ENCODE measurements at regions not wholly inside any gene's neighbourhood (a gene's known extent, or its start where the extent isn't known, plus 50 kb on each side); places are given as distances from the start of the nearest gene placed in this dataset.
"Not testable (repeated sequence)": the region's sequence is repeated elsewhere in the genome, so short reads cannot be mapped to it uniquely, and the experiment has no call there.

DNA sequence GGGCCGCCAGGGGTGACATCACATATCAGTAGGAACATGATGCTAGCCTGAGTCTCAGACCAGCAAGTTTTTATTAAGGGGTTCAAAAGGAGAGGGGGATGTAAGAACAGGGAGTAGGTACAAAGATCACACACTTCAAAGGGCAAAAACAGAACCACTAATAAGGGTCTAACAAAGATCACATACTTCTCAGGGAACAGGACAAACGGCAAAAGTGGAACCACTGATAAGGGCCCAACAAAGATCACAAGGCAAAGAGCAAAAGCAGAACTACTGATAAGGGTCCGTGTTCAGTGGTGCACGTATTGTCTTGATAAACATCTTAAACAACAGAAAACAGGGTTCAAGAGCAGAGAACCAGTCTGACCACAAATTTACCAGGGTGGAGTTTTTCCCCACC lies 107.0 kb downstream of the CCNG2 start:
- TF ChIP-seq, protein P1, sequence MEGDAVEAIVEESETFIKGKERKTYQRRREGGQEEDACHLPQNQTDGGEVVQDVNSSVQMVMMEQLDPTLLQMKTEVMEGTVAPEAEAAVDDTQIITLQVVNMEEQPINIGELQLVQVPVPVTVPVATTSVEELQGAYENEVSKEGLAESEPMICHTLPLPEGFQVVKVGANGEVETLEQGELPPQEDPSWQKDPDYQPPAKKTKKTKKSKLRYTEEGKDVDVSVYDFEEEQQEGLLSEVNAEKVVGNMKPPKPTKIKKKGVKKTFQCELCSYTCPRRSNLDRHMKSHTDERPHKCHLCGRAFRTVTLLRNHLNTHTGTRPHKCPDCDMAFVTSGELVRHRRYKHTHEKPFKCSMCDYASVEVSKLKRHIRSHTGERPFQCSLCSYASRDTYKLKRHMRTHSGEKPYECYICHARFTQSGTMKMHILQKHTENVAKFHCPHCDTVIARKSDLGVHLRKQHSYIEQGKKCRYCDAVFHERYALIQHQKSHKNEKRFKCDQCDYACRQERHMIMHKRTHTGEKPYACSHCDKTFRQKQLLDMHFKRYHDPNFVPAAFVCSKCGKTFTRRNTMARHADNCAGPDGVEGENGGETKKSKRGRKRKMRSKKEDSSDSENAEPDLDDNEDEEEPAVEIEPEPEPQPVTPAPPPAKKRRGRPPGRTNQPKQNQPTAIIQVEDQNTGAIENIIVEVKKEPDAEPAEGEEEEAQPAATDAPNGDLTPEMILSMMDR (conservative IDR thresholded peaks at IDR 0.05; ENCODE audit: low read depth in 2 of 2) = not testable (repeated sequence)
- TF ChIP-seq POLR2AphosphoS5 (IDR thresholded peaks at IDR 0.05; ENCODE audit: low read depth); EZH2 (IDR thresholded peaks at IDR 0.05; ENCODE audit: low read depth, unreplicated experiment); REST (IDR thresholded peaks at IDR 0.05; ENCODE audit: unreplicated experiment); EZH2phosphoT487 (IDR thresholded peaks at IDR 0.05; ENCODE audit: unreplicated experiment); CREB1 (CRISPR knock-in tag; IDR thresholded peaks at IDR 0.05; ENCODE audit: low read depth); ETS1 (IDR thresholded peaks at IDR 0.05); NANOG (IDR thresholded peaks at IDR 0.05; ENCODE audit: borderline replicate concordance); ZNF114 (CRISPR knock-in tag; IDR thresholded peaks at IDR 0.05): not testable (repeated sequence)
